GM18873 (cell line): ENCODE measurements at regions not wholly inside any gene's neighbourhood (a gene's known extent, or its start where the extent isn't known, plus 50 kb on each side); places are given as distances from the start of the nearest gene placed in this dataset.

Experiments
- ATAC-seq: cut with Tn5 transposase; IDR thresholded peaks from one replicate; pipeline ENCODE4 v1.9.1; 2021; ENCODE audit warnings: mild to moderate bottlenecking, moderate library complexity, moderate number of reproducible peaks; ENCODE audit not compliant: unreplicated experiment, low FRiP score

DNA sequence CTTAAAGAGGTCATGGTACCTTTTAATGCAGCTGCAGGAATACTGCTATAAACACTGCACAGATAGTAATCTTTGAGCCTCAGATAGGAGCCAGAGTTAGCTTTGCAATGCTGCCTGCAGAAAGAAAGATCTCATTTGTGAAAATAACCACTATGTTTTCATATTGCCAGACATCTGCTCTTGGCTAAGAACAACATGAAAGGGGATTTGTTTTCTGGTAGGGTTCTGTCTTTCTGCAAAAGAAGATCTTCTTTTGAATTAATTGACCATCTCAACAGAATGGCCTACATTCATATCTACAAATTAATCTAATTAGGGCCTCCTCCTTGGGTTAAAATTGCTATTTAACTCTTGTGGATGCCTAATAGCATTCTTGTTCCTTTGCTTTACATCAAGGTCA is 177.6 kb upstream of the DPYD start:
- ATAC-seq = no peak

DNA sequence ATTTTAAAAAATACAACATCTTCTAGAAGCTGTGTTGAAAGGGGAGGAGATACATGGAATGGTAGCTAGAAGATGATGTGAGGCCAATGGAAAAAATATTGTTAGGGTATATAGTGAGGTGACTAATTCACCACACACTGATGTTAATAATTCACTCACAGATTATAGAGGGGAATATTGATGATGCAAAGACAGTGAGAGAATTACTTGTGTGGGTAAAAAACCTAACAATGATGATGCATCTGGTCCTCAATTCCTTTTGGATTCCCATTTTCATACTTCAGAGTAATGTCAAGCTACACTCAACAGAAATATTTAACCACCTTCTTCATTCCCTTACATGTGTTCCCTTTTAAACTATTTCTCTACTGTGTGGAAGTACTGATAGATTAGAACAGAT is 169.5 kb upstream of the DPYD start:
- no peak for ATAC-seq

DNA sequence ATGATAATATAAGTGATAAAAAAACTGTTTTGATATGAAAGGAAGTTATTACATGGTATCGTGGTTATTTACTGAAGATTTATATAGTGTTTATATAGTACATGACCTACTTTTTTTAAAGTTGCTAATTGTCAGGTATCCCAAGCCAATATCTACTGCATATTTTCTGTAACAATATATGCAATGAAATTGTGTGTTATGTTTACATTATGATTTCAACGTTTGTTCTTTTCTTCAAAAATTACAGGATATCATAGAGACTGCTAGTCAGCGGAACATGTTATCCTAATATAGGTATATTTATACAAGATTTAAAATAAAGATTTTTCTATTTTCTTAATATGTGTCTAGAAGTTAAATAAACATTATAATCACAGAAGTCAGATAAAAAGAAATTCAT is 167.5 kb upstream of the DPYD start:
- ATAC-seq = no peak

DNA sequence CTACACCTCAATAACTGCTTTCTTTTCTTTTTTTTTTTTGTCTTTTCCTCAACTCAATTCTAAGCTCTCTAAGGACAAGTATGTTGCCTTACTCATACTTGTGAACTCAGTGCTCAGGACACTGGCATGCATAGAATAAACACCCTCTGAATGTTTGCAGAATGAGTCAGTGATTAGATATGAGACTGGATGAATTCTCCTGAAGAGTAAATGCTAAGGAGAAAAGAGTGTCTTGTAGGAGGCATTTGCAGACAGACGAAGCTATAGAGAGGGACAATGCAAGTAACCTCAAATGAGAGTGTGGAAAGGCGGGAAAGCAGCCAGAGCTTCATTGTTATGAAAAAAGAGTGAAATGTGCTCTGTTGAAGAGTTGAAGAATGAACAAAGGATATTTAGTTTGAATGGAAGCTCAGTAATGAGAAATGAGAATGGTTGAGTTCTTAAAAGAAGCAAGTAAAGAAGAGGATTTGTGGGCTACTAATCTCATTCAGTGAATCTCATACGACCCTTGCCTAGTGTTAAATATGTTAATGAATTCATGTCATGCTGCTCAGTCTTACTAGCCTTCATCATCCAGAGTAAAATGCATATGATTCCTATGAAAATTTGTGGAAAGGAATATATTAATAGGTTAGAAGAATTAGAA is 166.1 kb upstream of the DPYD start:
- no peak for ATAC-seq

DNA sequence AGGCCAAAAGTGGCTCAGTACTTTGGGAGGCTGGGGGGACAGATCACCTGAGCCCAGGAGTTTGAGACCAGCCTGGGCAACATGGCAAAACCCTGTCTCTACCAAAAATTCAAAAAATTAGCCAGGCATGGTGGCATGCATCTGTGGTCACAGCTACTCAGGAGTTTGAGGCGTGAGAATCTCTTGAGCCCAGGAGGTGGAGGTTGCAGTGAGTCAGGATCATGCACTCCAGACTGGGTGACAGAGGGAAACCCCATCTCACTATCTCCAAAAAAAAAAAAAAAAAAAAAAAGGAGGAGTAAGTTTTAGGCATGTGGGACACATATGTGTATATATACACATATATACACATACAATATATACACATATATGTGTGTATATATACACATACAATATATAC is 165.3 kb upstream of the DPYD start:
- ATAC-seq = no peak

DNA sequence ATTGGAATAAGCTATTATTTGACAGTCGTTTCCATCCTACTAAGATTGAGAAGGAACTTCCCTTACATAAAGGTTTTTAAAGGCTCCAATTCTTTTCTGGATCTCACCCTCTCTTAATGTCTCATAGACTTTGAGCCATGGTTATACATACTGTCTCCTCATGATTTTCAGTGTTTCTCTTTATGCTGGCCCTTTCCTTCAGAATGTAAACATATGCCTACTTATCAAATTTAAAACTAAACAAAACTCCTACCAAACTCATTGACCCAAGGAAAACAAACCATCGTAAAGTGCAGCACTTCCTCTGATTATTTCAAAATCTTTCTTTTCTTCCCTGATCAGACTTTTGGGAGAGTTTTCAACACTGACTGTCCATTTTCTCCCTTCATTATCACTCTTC is 163.4 kb upstream of the DPYD start:
- no peak for ATAC-seq

DNA sequence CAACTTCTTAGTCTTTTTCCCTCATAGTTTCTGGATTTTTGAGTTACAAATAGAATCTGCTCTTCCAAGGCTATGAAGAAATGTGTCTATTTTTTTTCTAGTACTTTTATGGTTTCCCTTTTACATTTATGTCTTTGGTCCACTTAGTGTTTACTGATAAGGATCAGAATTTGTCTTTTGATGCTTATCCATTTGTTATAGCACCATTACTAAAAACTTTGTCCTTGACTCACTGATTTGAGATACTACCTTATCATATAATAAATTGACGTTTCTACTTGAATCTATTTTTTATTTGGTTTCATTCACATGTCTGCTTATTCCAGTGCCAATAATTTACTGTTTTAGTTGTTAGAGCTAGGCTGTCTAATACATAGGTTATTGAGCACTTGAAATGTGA is 161.1 kb upstream of the DPYD start:
- no peak for ATAC-seq

DNA sequence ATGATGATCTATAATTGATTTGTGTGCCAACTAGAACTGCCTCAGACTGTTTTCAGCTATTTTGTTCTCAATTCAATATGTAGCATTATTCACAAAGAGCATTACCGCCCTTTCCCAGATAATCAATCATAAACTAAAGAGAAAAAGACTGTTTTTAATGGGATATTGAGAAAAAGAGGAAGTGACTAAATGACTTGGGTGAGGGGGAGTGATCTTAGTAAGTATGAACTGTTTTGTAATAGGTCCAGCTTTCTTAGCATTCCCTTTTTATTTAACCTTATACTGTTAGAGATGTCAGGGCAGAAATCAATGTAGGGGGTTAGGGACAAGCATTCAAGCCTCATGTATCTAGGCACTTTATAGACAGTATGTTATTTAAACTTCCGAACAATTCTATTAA is 157.8 kb upstream of the DPYD start:
- no peak for ATAC-seq

DNA sequence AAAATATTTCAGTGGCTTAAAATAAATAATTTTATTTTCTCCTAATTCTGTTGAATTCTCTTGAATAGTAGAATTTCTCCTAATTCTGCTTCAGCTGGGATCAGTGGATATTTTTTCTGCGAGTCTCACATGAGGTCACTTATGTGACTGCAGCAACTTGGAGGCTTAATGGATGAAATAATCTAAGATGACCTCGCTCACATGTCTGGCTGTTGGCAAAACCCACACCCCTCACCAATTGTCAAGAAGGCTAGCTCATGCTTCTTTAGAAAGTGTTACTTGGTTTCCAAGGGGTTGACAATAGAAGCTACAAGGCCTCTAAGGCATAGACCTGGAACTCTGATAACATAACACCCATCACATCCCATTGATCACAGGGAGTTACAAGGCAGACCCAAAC is 156.9 kb upstream of the DPYD start:
- ATAC-seq = no peak

DNA sequence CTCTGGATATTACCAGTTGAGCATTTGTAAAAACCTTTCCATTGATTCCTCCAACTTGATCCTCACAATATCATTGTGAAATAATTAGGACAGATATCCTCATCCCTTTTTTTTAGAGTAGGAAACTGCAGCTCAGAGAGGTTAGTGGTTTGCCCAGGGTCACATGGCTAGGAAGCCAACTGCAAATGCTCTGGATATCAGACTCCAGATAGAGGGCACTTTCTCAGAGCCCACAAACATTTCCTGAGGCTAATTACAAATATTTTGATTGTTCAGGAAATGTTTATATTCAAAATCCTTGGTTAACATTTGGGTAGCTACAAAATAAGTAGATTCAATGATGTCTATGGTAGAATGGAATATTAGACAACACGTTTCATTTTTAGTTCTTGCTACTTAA is 154.8 kb upstream of the DPYD start:
- ATAC-seq = no peak

DNA sequence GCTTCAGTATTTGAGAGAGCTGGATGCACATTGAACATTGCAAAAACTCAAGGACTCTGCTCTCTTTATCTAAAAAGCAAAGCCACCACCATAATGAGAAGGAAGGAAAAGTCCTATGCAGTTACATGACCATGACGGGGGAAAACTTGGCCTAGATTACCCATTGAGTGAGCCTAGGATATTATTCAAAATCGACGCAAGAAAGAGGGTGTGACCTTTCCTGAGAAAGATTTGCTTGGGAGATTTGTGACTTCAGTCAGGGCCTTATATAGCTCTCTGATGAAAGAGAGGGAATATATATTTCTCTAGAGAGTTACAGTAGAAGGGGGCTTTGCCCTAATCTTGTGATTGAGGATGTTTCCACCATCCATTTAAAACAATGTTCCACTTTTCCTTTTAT is 153.0 kb upstream of the DPYD start:
- no peak for ATAC-seq

DNA sequence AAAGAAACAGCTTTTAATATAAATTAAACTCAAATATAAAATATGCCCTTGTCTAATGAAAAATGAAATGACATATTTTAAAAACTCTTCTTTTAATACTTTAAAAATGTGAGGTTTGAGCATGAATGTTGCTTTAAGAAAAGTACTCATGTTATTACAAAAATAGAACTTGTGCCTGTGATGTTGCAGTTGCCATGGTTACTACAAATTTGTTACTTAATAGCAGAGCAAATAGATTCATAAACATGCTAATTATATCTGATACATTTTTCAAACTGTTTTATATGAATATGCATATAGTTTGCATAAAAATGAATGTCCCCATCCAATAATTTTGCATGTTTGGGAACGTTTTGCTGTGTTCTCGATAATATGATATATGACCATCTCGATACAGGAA is 152.3 kb upstream of the DPYD start:
- no peak for ATAC-seq

DNA sequence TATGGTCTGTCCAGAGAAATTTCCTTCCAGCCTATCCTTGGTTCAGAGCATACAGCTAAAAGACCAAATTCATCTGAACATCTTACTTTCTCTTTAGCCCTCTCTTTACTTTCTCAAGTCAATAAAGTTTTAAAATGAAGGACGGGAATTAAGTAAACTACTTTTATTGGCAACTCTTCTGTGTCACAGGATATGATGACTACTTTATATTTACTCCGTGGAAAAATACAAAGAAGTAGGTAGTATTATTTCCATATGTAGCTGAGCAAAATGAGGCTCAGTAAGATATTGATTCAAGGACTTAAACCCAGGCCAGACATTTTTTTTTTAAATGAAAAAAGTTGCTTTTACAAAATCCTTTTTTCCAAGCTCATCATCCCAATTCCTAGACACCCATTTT is 151.2 kb upstream of the DPYD start:
- no peak for ATAC-seq

DNA sequence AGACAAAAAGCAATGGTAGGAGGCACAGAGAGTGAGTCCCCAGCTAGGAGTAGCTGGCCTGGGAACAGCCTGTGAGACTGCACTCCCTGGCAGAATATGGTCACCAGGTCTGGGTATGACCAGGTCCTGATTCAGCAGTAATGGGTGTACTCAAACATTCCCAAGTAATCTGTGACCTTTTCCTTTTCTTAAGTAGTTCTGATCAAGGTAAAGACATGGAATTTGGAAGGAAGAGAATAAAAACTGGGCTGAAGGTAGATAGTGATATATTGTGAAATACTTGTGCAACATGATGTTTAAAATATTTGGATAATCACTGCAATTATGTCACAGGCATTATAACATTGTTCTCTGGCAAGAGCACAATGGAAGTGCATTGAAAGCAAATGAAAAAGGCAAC is 147.2 kb upstream of the DPYD start:
- ATAC-seq = no peak

DNA sequence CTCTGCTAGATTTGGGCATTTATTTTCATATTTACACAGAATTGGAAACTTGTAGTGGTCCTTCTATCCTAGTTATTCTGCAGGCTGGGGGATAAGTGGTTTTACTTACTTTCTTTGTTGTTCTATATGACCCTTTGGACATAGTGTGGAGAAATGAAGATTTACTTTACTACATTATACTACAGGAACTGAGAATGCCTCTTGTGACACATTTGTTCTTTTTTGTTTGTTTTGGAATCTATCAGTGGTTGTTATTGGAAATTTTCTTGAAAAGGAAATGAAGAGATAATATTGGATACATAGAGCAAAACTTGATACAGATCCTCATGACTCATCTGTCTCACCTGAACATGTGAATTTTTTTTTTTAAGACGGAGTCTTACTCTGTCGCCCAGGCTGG is 146.1 kb upstream of the DPYD start:
- no peak for ATAC-seq

DNA sequence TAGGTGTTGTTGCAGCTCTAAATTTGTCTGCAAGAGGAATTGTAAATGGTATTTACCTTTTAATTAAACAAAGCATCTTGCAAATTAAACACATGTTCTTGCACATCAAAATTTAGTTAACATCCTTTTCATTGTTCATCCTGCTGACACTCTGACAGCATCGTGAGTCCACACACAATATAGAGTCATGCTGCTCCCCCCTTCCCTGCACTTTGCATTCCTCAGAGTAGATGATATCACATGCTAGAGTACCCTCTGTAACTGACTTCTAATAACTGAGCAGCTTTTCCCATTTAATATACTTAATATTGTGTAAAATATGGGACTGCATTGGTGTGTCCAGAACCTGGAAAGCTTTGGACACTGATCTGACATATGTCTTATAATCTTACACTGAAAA is 138.8 kb upstream of the DPYD start:
- ATAC-seq = no peak

DNA sequence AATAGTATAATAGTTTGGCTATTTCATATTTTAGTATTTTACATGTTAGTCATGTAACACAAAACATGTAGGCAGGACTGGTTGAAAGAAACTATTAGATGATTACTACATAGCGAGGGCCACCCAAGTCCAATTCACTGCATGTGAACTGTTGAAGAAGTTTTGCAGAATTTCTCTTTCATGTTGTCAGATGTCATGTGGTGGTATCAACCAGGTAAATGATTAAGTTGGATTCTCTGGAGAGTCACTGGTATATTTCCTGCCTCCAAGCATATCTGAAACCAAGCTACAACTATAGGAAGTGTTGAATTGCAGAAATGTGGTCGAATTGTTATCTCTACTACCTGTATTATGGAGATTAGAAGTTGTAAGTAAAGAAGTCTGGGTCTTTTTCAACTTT is 137.8 kb upstream of the DPYD start:
- no peak for ATAC-seq

DNA sequence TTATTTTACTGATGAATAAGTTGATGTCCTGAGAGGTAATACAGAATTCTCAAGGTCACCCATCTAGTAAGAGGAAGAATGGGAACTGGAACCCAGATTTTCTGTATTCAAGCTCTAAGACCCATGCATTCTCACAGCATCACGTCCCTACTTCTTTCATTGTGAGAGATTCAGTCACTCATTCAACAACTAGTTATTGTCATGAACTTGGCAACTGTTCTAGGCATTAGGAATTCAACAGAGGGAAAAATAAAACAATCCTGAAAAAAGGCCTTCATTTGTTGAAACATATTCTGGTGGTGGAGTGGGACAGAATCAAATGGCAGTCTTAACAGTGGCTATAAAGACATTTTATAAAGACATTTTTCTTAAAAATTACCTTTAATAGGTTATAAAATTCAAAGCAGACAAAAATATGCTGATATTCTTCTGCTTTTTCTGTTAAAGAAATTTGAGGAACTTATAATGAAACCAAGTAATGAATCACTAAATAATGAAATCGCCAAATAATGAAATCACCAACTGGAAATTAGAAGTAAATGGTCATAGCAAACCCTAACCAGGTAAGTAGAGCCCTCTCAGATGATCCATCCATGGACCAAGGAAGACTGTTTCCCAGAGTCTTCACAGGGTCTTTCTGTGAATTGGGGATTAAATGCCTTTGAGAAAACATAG is 136.5 kb upstream of the DPYD start:
- ATAC-seq = no peak

DNA sequence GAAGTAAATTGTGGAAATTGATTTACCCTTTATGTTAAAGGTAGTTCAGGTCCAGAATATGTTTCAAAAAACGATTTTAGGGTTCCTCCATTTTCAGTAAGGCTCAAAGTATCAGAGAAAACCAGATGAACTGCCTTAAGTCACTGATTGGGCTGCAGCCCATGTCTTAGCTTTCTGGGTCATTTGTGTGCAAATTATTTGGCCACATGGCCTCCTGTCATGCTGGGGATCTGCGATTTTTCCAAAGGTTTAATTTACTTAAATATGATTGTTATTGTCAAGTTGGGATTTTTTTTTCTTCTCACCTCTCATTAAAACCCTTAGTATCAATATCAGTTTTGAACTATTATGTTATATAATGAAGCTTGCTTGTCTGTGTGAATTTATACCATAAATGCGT is 135.9 kb upstream of the DPYD start:
- no peak for ATAC-seq

DNA sequence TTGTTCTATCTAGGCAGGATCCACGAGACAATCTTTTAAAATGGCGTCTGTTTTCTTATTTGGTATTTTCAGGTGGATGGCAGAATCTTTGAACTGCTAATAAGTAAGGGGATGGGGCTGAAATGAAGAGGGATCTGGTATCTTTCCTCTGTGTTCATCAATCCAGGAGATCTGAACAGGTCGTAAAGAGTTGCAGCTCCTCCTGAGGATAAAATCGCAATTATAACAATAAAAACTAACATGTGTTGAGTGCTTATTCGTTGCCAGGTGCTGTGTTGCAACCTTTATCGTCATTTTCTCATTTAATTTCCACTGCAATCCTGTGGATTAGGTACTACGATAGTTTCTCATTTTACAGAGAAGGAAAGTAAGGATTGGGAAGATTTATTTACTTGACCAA is 134.6 kb upstream of the DPYD start:
- no peak for ATAC-seq

DNA sequence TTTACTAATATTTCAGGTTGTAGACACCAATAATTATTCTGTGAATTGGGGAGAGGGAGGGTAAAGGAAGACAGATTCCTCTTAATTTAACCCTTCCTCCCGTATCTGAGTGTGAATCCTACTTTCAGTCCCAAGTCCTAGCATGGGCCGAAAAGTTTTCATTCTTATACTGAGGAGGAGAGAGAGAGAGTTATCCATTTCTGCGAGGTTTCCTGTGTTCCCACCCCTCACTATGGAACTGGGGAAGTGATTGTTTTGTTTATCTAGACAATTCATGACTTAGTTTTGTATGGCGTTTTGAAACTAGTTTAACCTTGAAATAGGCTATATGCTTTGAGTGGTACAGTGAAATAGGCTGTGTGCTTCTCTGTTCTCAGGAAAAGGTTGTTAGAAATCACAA is 134.0 kb upstream of the DPYD start:
- no peak for ATAC-seq

DNA sequence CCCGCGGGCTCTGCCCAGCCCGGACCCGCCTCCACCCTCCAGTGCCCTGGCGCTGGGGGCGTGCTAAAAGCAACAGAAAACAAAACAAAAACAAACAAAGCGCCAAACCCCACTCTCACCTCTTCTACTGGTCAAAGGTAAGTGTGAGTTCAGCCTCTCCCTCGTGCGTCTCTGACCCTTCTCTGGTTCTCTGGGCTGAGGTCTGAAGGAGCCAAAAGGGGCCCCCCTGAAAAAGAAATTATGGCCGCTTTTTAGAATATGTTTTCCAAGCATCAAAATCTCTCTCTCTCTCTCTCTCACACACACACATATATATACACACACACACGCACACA is 133.5 kb upstream of the DPYD start:
- ATAC-seq = no peak
